ENCODE measurements at regions not wholly inside any gene's neighbourhood (a gene's known extent, or its start where the extent isn't known, plus 50 kb on each side); places are given as distances from the start of the nearest gene placed in this dataset.

DNA sequence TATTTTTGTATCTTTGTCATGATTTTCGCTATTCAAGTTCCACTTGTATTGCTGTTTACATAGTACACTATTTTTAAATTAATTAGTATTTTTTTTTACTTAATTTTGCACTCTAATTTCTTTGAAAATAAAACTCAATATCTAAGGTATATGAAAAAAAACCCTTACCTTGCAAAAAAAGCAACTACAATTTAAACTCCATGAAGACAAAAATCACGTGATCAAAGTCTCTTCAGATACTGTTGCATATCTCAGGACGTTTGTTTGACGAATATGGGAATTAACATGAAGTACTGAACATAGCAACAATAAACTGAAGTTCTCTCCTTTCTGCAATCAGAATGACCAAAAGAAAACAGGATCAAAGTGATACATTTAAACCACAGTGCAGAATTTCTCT, 968.4 kb upstream of the SEL1L start (continued):
- TF ChIP-seq, protein P1, sequence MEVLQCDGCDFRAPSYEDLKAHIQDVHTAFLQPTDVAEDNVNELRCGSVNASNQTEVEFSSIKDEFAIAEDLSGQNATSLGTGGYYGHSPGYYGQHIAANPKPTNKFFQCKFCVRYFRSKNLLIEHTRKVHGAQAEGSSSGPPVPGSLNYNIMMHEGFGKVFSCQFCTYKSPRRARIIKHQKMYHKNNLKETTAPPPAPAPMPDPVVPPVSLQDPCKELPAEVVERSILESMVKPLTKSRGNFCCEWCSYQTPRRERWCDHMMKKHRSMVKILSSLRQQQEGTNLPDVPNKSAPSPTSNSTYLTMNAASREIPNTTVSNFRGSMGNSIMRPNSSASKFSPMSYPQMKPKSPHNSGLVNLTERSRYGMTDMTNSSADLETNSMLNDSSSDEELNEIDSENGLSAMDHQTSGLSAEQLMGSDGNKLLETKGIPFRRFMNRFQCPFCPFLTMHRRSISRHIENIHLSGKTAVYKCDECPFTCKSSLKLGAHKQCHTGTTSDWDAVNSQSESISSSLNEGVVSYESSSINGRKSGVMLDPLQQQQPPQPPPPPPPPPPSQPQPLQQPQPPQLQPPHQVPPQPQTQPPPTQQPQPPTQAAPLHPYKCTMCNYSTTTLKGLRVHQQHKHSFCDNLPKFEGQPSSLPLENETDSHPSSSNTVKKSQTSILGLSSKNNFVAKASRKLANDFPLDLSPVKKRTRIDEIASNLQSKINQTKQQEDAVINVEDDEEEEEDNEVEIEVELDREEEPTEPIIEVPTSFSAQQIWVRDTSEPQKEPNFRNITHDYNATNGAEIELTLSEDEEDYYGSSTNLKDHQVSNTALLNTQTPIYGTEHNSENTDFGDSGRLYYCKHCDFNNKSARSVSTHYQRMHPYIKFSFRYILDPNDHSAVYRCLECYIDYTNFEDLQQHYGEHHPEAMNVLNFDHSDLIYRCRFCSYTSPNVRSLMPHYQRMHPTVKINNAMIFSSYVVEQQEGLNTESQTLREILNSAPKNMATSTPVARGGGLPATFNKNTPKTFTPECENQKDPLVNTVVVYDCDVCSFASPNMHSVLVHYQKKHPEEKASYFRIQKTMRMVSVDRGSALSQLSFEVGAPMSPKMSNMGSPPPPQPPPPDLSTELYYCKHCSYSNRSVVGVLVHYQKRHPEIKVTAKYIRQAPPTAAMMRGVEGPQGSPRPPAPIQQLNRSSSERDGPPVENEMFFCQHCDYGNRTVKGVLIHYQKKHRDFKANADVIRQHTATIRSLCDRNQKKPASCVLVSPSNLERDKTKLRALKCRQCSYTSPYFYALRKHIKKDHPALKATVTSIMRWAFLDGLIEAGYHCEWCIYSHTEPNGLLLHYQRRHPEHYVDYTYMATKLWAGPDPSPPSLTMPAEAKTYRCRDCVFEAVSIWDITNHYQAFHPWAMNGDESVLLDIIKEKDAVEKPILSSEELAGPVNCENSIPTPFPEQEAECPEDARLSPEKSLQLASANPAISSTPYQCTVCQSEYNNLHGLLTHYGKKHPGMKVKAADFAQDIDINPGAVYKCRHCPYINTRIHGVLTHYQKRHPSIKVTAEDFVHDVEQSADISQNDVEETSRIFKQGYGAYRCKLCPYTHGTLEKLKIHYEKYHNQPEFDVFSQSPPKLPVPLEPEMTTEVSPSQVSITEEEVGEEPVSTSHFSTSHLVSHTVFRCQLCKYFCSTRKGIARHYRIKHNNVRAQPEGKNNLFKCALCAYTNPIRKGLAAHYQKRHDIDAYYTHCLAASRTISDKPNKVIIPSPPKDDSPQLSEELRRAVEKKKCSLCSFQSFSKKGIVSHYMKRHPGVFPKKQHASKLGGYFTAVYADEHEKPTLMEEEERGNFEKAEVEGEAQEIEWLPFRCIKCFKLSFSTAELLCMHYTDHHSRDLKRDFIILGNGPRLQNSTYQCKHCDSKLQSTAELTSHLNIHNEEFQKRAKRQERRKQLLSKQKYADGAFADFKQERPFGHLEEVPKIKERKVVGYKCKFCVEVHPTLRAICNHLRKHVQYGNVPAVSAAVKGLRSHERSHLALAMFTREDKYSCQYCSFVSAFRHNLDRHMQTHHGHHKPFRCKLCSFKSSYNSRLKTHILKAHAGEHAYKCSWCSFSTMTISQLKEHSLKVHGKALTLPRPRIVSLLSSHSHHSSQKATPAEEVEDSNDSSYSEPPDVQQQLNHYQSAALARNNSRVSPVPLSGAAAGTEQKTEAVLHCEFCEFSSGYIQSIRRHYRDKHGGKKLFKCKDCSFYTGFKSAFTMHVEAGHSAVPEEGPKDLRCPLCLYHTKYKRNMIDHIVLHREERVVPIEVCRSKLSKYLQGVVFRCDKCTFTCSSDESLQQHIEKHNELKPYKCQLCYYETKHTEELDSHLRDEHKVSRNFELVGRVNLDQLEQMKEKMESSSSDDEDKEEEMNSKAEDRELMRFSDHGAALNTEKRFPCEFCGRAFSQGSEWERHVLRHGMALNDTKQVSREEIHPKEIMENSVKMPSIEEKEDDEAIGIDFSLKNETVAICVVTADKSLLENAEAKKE (CRISPR knock-in tag; IDR thresholded peaks at IDR 0.05): no peak
- no peak for TF ChIP-seq EZH2 (IDR thresholded peaks at IDR 0.05; ENCODE audit: low read depth, unreplicated experiment)
- TF ChIP-seq POLR2AphosphoS5 (IDR thresholded peaks at IDR 0.05; ENCODE audit: low read depth): no peak

DNA sequence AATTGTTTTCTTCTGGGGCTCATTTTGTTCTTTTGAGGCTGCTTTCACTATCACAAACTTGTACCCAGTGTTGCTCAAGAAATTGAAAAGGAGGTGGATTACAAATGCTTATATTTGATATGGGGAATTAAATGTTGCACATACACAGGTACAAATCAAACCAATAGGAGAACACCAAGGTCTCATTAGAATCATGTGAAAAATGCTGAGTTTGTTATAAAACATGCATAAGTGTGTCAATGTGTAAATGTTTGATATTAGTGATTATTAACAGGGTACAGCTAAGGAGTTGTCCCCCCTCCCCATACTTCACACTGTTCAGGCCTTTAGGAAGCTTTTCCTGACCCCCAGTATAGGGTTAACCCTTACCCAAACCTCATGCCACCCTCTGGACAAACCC, 971.2 kb upstream of the SEL1L start:
- peaks cover 84% of the 10 kb centered on the region for H3K9me3 Mint-ChIP-seq
- H3K27ac ChIP-seq (ENCODE audit: low read depth): no peak overlapping the region
- TF ChIP-seq, protein P2, sequence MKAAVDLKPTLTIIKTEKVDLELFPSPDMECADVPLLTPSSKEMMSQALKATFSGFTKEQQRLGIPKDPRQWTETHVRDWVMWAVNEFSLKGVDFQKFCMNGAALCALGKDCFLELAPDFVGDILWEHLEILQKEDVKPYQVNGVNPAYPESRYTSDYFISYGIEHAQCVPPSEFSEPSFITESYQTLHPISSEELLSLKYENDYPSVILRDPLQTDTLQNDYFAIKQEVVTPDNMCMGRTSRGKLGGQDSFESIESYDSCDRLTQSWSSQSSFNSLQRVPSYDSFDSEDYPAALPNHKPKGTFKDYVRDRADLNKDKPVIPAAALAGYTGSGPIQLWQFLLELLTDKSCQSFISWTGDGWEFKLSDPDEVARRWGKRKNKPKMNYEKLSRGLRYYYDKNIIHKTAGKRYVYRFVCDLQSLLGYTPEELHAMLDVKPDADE (IDR thresholded peaks at IDR 0.05): no peak
- TF ChIP-seq ZNF331 (CRISPR knock-in tag; IDR thresholded peaks at IDR 0.05; ENCODE audit: low read depth) (no peak), STAT1 (IDR thresholded peaks at IDR 0.05; ENCODE audit: unreplicated experiment) (no peak), CREB1 (CRISPR knock-in tag; IDR thresholded peaks at IDR 0.05; ENCODE audit: low read depth) (no peak), EZH2 (IDR thresholded peaks at IDR 0.05; ENCODE audit: low read depth, unreplicated experiment) (no peak), JUNB (IDR thresholded peaks at IDR 0.05; ENCODE audit: unreplicated experiment) (no peak), EZH2phosphoT487 (IDR thresholded peaks at IDR 0.05; ENCODE audit: unreplicated experiment) (no peak), NANOG (IDR thresholded peaks at IDR 0.05; ENCODE audit: borderline replicate concordance) (no peak), ZNF114 (CRISPR knock-in tag; IDR thresholded peaks at IDR 0.05) (no peak)
- TF ChIP-seq, protein P3, sequence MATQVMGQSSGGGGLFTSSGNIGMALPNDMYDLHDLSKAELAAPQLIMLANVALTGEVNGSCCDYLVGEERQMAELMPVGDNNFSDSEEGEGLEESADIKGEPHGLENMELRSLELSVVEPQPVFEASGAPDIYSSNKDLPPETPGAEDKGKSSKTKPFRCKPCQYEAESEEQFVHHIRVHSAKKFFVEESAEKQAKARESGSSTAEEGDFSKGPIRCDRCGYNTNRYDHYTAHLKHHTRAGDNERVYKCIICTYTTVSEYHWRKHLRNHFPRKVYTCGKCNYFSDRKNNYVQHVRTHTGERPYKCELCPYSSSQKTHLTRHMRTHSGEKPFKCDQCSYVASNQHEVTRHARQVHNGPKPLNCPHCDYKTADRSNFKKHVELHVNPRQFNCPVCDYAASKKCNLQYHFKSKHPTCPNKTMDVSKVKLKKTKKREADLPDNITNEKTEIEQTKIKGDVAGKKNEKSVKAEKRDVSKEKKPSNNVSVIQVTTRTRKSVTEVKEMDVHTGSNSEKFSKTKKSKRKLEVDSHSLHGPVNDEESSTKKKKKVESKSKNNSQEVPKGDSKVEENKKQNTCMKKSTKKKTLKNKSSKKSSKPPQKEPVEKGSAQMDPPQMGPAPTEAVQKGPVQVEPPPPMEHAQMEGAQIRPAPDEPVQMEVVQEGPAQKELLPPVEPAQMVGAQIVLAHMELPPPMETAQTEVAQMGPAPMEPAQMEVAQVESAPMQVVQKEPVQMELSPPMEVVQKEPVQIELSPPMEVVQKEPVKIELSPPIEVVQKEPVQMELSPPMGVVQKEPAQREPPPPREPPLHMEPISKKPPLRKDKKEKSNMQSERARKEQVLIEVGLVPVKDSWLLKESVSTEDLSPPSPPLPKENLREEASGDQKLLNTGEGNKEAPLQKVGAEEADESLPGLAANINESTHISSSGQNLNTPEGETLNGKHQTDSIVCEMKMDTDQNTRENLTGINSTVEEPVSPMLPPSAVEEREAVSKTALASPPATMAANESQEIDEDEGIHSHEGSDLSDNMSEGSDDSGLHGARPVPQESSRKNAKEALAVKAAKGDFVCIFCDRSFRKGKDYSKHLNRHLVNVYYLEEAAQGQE (IDR thresholded peaks at IDR 0.05; ENCODE audit: unreplicated experiment): no peak

More for the DNA sequence above, 971.2 kb upstream of the SEL1L start:
- no peak for DNase-seq (ENCODE audit: low spot score)
- Histone ChIP-seq H3F3A (replicated peaks; ENCODE audit: low read depth) (no peaks in the 10 kb centered on the region), H3K9me2 (ENCODE audit: insufficient read depth) (peaks cover 5% of the 10 kb centered on the region; the same call in 1 of the 2 replicates), H3K79me2 (replicated peaks; ENCODE audit: insufficient read depth) (no peaks in the 10 kb centered on the region), H2AFZ (no peak overlapping the region), H3K4me3 (no peak overlapping the region), H3K27me3 (ENCODE audit: insufficient read depth) (no peaks in the 10 kb centered on the region), H3K36me3 (ENCODE audit: insufficient read depth) (no peaks in the 10 kb centered on the region), H4K20me1 (replicated peaks; ENCODE audit: insufficient read depth) (no peaks in the 10 kb centered on the region), H3K4me2 (no peak overlapping the region), H3K4me1 (ENCODE audit: insufficient read depth) (no peaks in the 10 kb centered on the region)
- no peak for ATAC-seq
- Mint-ChIP-seq H3K27me3 (ENCODE audit: insufficient read depth, low read depth, poor library complexity) (peaks cover 4% of the 10 kb centered on the region), H3K36me3 (ENCODE audit: low read depth) (peaks cover 24% of the 10 kb centered on the region), H3K27ac (no peak overlapping the region), H3K4me1 (no peaks in the 10 kb centered on the region), H3K4me3 (no peak overlapping the region)

Data from GM23338 (cell line).